Caco-2 (cell line): ENCODE measurements at regions not wholly inside any gene's neighbourhood (a gene's known extent, or its start where the extent isn't known, plus 50 kb on each side); places are given as distances from the start of the nearest gene placed in this dataset.

ENCODE experiments used
- BruUV-seq: library from RNA; stranded (reverse); fragments of 400-500 nt; replicated peaks from 2 replicates; lab custom pipeline; 2021; lab: Mats Ljungman, UMichigan
- CTCF ChIA-PET: fragments of 300-600 bp; sonication (Branson Sonifier 250); formaldehyde crosslinking; loops from one replicate; lab custom pipeline; 2022; ENCODE audit warnings: antibody characterized with exemption; lab: Charles Lee
- POLR2A ChIA-PET: fragments of 300-600 bp; sonication (Branson Sonifier 250); formaldehyde crosslinking; loops from one replicate; lab custom pipeline; 2022; ENCODE audit warnings: antibody characterized with exemption; lab: Charles Lee
- DNase-seq, 2 experiments: peaks; one replicate each; pipeline versions ENCODE4 v3.0.0 to v3.0.0-alpha.2; 2020 to 2022
- H3K27me3 ChIP-seq: replicated peaks from 2 replicates; pipeline ENCODE4 v1.6.0; 2011; ENCODE audit warnings: low read length; ENCODE audit not compliant: control insufficient read depth, insufficient read depth
- H3K36me3 ChIP-seq: 2 replicates; pipeline ENCODE4 v1.5.1; 2011; ENCODE audit warnings: low read length; ENCODE audit not compliant: control insufficient read depth, insufficient read depth
- H3K4me1 ChIP-seq: fragments of 250-450 bp; sonication (Bioruptor Pico); 2 replicates; pipeline ENCODE4 v1.5.1; 2020; ENCODE audit warnings: mild to moderate bottlenecking
- H3K4me3 ChIP-seq: 2 replicates; pipeline ENCODE4 v1.5.1; 2011; ENCODE audit warnings: low read depth, mild to moderate bottlenecking, control low read depth, low read length
- H3K9me3 ChIP-seq: fragments of 250-450 bp; sonication (Bioruptor Pico); 2 replicates; pipeline ENCODE4 v1.5.1; 2020; ENCODE audit warnings: mild to moderate bottlenecking, moderate library complexity
- H3K27ac Mint-ChIP-seq: one replicate; pipeline ENCODE4 v1.8.0; 2022; ENCODE audit warnings: mixed read lengths; ENCODE audit not compliant: unreplicated experiment
- H3K27me3 Mint-ChIP-seq: one replicate; pipeline ENCODE4 v1.8.0; 2022; ENCODE audit warnings: mixed read lengths; ENCODE audit not compliant: insufficient read depth, unreplicated experiment
- H3K36me3 Mint-ChIP-seq: one replicate; pipeline ENCODE4 v1.8.0; 2022; ENCODE audit warnings: mild to moderate bottlenecking, mixed read lengths; ENCODE audit not compliant: insufficient read depth, unreplicated experiment
- H3K4me1 Mint-ChIP-seq: one replicate; pipeline ENCODE4 v1.8.0; 2022; ENCODE audit warnings: low read depth, mixed read lengths; ENCODE audit not compliant: unreplicated experiment
- H3K4me3 Mint-ChIP-seq: one replicate; pipeline ENCODE4 v1.8.0; 2022; ENCODE audit warnings: mild to moderate bottlenecking, moderate library complexity, mixed read lengths; ENCODE audit not compliant: unreplicated experiment
- H3K9me3 Mint-ChIP-seq: one replicate; pipeline ENCODE4 v1.8.0; 2022; ENCODE audit warnings: mixed read lengths; ENCODE audit not compliant: unreplicated experiment
- intact Hi-C: fragments of 100-400 bp; cut with micrococcal nuclease; formaldehyde crosslinking; loops from one replicate; pipeline ENCODE4 v1.10.0; 2022; ENCODE audit not compliant: unreplicated experiment
- TF ChIP-seq, protein P1 (sequence below), 2 experiments: fragments of 200-600 bp in 1 of 2; IDR thresholded peaks; 1 replicate in 1 of 2; 2 replicates in 1 of 2; pipeline versions ENCODE4 v1.5.1 to v1.8.0; 2011 to 2022; ENCODE audit warnings: antibody characterized with exemption in 1 of 2, control low read depth in 1 of 2, inconsistent platforms in 1 of 2, low read depth in 1 of 2, low read length in 1 of 2, mild to moderate bottlenecking in 1 of 2, moderate library complexity in 1 of 2; ENCODE audit not compliant: insufficient read depth in 1 of 2, severe bottlenecking in 1 of 2, unreplicated experiment in 1 of 2

DNA sequence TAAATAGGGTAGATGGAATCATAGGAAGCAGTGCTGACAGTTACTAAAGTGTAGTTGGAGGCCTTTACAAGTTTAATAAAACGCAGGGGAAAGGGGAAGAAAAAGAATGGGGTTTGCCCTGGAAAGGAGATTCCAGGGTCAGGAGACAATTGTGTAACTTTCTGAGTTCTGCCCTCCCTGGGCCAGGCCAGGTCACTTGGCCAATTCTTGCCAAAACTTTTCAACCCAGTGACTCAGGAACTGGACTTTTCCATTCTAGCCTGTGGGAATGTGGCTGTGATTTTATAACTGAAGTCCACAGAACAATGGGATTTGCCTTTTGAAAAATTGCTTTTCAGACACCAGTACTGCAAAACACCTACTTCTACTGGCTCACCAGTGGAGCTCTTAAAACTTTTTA is 289.8 kb upstream of the ANKRD55 start:
- no TSS peak for BruUV-seq
- no peaks in the 10 kb centered on the region for H3K36me3 ChIP-seq
- H3K27me3 ChIP-seq = no peaks in the 10 kb centered on the region
- H3K4me1 Mint-ChIP-seq = peaks cover 17% of the 10 kb centered on the region
- no peak overlapping the region for H3K4me3 Mint-ChIP-seq
- DNase-seq = no peak
- POLR2A ChIA-PET = no interaction called here
- intact Hi-C loops = no loop called here
- H3K9me3 ChIP-seq = no peaks in the 10 kb centered on the region
- peaks cover 31% of the 10 kb centered on the region for H3K4me1 ChIP-seq
- H3K36me3 Mint-ChIP-seq = no peaks in the 10 kb centered on the region
- TF ChIP-seq, protein P1, sequence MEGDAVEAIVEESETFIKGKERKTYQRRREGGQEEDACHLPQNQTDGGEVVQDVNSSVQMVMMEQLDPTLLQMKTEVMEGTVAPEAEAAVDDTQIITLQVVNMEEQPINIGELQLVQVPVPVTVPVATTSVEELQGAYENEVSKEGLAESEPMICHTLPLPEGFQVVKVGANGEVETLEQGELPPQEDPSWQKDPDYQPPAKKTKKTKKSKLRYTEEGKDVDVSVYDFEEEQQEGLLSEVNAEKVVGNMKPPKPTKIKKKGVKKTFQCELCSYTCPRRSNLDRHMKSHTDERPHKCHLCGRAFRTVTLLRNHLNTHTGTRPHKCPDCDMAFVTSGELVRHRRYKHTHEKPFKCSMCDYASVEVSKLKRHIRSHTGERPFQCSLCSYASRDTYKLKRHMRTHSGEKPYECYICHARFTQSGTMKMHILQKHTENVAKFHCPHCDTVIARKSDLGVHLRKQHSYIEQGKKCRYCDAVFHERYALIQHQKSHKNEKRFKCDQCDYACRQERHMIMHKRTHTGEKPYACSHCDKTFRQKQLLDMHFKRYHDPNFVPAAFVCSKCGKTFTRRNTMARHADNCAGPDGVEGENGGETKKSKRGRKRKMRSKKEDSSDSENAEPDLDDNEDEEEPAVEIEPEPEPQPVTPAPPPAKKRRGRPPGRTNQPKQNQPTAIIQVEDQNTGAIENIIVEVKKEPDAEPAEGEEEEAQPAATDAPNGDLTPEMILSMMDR (IDR thresholded peaks at IDR 0.05; ENCODE audit: insufficient read depth in 1 of 2, low read depth in 1 of 2, low read length in 1 of 2, severe bottlenecking in 1 of 2, unreplicated experiment in 1 of 2) = no peak
- CTCF ChIA-PET = no interaction called here
- H3K27me3 Mint-ChIP-seq = no peaks in the 10 kb centered on the region
- no peaks in the 10 kb centered on the region for H3K9me3 Mint-ChIP-seq
- no peak overlapping the region for H3K27ac Mint-ChIP-seq
- H3K4me3 ChIP-seq = no peak overlapping the region

DNA sequence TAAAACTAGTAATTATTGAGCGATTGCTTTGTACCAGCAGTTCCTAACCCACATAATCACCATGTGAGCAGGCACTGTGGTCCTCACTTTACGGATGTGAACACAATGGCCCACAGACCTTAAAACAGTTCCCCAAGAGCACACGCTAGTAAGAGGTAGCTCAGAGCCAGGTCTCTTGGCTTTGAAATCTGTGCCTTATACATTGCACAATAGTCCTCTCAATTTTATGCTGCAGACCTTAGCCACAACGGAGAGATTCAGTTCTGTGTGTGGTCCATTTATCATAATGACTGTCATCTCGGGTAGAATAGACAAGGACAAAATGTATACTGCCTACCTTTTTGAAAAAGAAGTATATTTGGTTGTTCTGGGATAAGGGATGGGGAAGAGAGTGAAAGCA is 289.0 kb upstream of the ANKRD55 start:
- Mint-ChIP-seq H3K36me3 (no peaks in the 10 kb centered on the region), H3K27me3 (no peaks in the 10 kb centered on the region), H3K9me3 (no peaks in the 10 kb centered on the region), H3K27ac (no peak overlapping the region), H3K4me3 (no peak overlapping the region), H3K4me1 (peaks cover 22% of the 10 kb centered on the region)
- no peaks in the 10 kb centered on the region for H3K27me3 ChIP-seq
- POLR2A ChIA-PET = no interaction called here
- H3K36me3 ChIP-seq = no peaks in the 10 kb centered on the region
- H3K4me3 ChIP-seq = no peak overlapping the region
- TF ChIP-seq, protein P1 (IDR thresholded peaks at IDR 0.05; ENCODE audit: insufficient read depth in 1 of 2, low read depth in 1 of 2, low read length in 1 of 2, severe bottlenecking in 1 of 2, unreplicated experiment in 1 of 2) = no peak
- CTCF ChIA-PET = no interaction called here
- intact Hi-C loops = no loop called here
- no peaks in the 10 kb centered on the region for H3K9me3 ChIP-seq
- H3K4me1 ChIP-seq = peaks cover 23% of the 10 kb centered on the region
- no TSS peak for BruUV-seq
- no peak for DNase-seq

DNA sequence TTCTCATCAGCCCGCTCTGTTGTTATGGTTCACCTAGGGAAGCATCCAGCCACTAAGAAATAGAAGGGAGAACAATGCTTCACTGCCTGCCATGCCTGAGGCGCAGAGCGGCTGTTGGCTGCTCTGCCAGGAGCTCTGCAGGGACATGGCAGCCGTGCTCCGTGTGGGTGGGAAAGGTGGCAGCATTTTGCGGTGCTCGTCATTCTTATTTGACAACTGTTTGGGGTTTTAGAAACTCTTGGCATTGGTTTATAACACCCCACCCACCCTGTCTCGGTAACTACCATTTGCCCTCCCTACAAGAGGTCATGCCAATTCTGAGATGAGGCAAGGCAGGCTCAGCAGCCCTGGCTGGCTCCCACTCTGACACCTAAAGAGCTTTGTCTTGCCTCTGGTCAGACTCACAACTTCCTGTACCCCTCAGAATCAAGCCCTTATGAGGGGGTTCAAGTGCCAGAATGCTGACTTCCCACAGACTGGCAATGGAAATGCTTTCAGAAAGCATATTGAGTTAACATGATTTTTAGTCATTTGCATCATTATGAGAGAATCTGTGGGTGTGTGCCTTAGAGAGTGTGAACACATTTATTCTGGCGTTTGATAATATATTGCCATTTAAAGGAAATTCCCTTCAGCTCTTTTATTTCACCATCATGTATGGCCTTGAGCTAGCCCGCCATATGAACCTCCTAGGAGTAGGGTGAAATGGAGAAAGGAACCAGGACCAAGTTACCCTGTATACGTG is 288.0 kb upstream of the ANKRD55 start:
- Histone ChIP-seq H3K9me3 (no peaks in the 10 kb centered on the region), H3K4me3 (no peak overlapping the region), H3K4me1 (peaks cover 13% of the 10 kb centered on the region), H3K36me3 (no peaks in the 10 kb centered on the region), H3K27me3 (no peaks in the 10 kb centered on the region)
- intact Hi-C loops = no loop called here
- DNase-seq = no peak
- TF ChIP-seq, protein P1 (IDR thresholded peaks at IDR 0.05; ENCODE audit: insufficient read depth in 1 of 2, low read depth in 1 of 2, low read length in 1 of 2, severe bottlenecking in 1 of 2, unreplicated experiment in 1 of 2) = no peak
- ChIA-PET CTCF (no interaction called here), POLR2A (no interaction called here)
- Mint-ChIP-seq H3K27me3 (no peaks in the 10 kb centered on the region), H3K36me3 (no peaks in the 10 kb centered on the region), H3K27ac (no peak overlapping the region), H3K9me3 (no peaks in the 10 kb centered on the region), H3K4me1 (peaks cover 20% of the 10 kb centered on the region), H3K4me3 (no peak overlapping the region)
- BruUV-seq = no TSS peak
